ENCODE measurements at regions not wholly inside any gene's neighbourhood (a gene's known extent, or its start where the extent isn't known, plus 50 kb on each side); places are given as distances from the start of the nearest gene placed in this dataset.

GRCh38 chrX:10021461-10022272, 54.5 kb downstream of the CLDN34 start:
- DNase-seq (ENCODE audit: low read depth in 1 of 2, low spot score in 1 of 2), result no peak

GRCh38 chrX:10022273-10022541, 55.0 kb downstream of the CLDN34 start:
- no peak for DNase-seq (ENCODE audit: low read depth in 1 of 2, low spot score in 1 of 2)

GRCh38 chrX:10022580-10023245, 55.6 kb downstream of the CLDN34 start:
- DNase-seq (ENCODE audit: low read depth in 1 of 2, low spot score in 1 of 2), result no peak

GRCh38 chrX:10023821-10024220, 56.7 kb downstream of the CLDN34 start:
- DNase-seq (ENCODE audit: low read depth in 1 of 2, low spot score in 1 of 2), result no peak

GRCh38 chrX:10025742-10026493, 58.8 kb downstream of the CLDN34 start:
- DNase-seq (ENCODE audit: low read depth in 1 of 2, low spot score in 1 of 2), result no peak

GRCh38 chrX:10028283-10029104, 61.3 kb downstream of the CLDN34 start:
- DNase-seq (ENCODE audit: low read depth in 1 of 2, low spot score in 1 of 2), result no peak

GRCh38 chrX:10030570-10030969, 63.4 kb downstream of the CLDN34 start:
- DNase-seq (ENCODE audit: low read depth in 1 of 2, low spot score in 1 of 2), result no peak

GRCh38 chrX:10031746-10032145, 64.6 kb downstream of the CLDN34 start:
- DNase-seq (ENCODE audit: low read depth in 1 of 2, low spot score in 1 of 2), result no peak

GRCh38 chrX:10032147-10032546, 65.0 kb downstream of the CLDN34 start:
- DNase-seq (ENCODE audit: low read depth in 1 of 2, low spot score in 1 of 2), result no peak

GRCh38 chrX:10033375-10034007, 66.3 kb downstream of the CLDN34 start:
- DNase-seq (ENCODE audit: low read depth in 1 of 2, low spot score in 1 of 2), result no peak

GRCh38 chrX:10034740-10035260, 67.6 kb downstream of the CLDN34 start:
- DNase-seq (ENCODE audit: low read depth in 1 of 2, low spot score in 1 of 2), result no peak

GRCh38 chrX:10038585-10038984, 71.4 kb downstream of the CLDN34 start:
- no peak for DNase-seq (ENCODE audit: low read depth in 1 of 2, low spot score in 1 of 2)

- DNase-seq (ENCODE audit: low read depth in 1 of 2, low spot score in 1 of 2), result no peak
Measured at GRCh38 chrX:10039821-10040793, 72.9 kb downstream of the CLDN34 start.

- DNase-seq (ENCODE audit: low read depth in 1 of 2, low spot score in 1 of 2), result no peak
Measured at GRCh38 chrX:10040961-10041360, 73.8 kb downstream of the CLDN34 start.

GRCh38 chrX:10041383-10041782, 74.2 kb downstream of the CLDN34 start:
- no peak for DNase-seq (ENCODE audit: low read depth in 1 of 2, low spot score in 1 of 2)

GRCh38 chrX:10042055-10042454, 74.9 kb downstream of the CLDN34 start:
- no peak for DNase-seq (ENCODE audit: low read depth in 1 of 2, low spot score in 1 of 2)

GRCh38 chrX:10043386-10043785, 76.2 kb downstream of the CLDN34 start:
- no peak for DNase-seq (ENCODE audit: low read depth in 1 of 2, low spot score in 1 of 2)

GRCh38 chrX:10044021-10044420, 76.9 kb downstream of the CLDN34 start:
- DNase-seq (ENCODE audit: low read depth in 1 of 2, low spot score in 1 of 2), result no peak

- DNase-seq (ENCODE audit: low read depth in 1 of 2, low spot score in 1 of 2), result no peak
Measured at GRCh38 chrX:10045327-10046000, 78.3 kb downstream of the CLDN34 start.

All from stimulated activated CD4-positive, alpha-beta T cell treated with anti-CD3 and anti-CD28 coated beads, Interleukin-15, amount 100 ng/mL, for 1 hour (primary cell).